ENCODE measurements at regions not wholly inside any gene's neighbourhood (a gene's known extent, or its start where the extent isn't known, plus 50 kb on each side); places are given as distances from the start of the nearest gene placed in this dataset.

DNA sequence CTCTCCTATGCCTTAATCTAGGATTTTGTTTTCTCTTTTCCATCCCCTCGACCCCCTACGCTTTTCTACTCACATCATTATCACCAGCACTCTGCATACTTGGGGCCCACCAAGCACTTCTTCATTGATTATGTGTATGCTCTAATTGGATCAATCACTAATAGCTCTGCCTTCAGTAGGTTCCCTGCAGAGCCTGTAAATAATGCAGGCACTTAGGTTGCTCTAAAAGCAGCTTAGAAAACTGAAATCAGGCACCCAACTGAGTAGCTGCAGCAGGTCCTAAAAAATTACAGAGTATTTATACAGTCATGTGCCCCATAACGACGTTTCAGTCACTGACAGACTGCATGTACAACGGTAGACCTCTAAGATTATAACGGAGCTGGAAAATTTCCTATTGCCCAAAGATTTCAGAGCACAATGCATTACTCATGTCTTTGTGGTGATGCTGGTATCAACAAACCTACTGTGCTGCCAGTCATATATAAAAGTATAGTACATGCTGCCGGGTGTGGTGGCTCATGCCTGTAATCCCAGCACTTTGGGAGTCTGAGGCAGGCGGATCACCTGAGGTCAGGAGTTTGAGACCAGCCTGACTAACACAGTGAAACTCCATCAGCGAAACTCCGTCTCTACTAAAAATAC is 280.4 kb downstream of the HS3ST3B1 start:
- Histone ChIP-seq H4K20me1 (ENCODE audit: insufficient read depth, low read length) (no peaks in the 10 kb centered on the region), H3K79me2 (ENCODE audit: insufficient read depth, low read length) (no peaks in the 10 kb centered on the region), H3K9ac (ENCODE audit: low read length) (no peak overlapping the region), H3K27me3 (ENCODE audit: insufficient read depth, low read length) (no peaks in the 10 kb centered on the region), H3K27ac (ENCODE audit: low read depth, low read length, poor library complexity, severe bottlenecking) (no peak overlapping the region), H3K9me3 (ENCODE audit: low read length) (no peaks in the 10 kb centered on the region), H3K36me3 (ENCODE audit: insufficient read depth, low read length) (no peaks in the 10 kb centered on the region), H3K4me1 (ENCODE audit: insufficient read depth, low read length, severe bottlenecking) (no peaks in the 10 kb centered on the region), H3K4me2 (ENCODE audit: low read length) (no peak overlapping the region), H2AFZ (ENCODE audit: low read length) (no peak overlapping the region), H3F3A (ENCODE audit: insufficient read depth, low read length) (no peaks in the 10 kb centered on the region), H3K4me3 (ENCODE audit: low read depth, low read length, poor library complexity, severe bottlenecking) (no peak overlapping the region), H3K9me2 (ENCODE audit: low read depth, low read length) (no peaks in the 10 kb centered on the region)
- no peak for TF ChIP-seq EZH2 (IDR thresholded peaks at IDR 0.05; ENCODE audit: borderline replicate concordance, low read length)
- TF ChIP-seq, protein P1, sequence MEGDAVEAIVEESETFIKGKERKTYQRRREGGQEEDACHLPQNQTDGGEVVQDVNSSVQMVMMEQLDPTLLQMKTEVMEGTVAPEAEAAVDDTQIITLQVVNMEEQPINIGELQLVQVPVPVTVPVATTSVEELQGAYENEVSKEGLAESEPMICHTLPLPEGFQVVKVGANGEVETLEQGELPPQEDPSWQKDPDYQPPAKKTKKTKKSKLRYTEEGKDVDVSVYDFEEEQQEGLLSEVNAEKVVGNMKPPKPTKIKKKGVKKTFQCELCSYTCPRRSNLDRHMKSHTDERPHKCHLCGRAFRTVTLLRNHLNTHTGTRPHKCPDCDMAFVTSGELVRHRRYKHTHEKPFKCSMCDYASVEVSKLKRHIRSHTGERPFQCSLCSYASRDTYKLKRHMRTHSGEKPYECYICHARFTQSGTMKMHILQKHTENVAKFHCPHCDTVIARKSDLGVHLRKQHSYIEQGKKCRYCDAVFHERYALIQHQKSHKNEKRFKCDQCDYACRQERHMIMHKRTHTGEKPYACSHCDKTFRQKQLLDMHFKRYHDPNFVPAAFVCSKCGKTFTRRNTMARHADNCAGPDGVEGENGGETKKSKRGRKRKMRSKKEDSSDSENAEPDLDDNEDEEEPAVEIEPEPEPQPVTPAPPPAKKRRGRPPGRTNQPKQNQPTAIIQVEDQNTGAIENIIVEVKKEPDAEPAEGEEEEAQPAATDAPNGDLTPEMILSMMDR (IDR thresholded peaks at IDR 0.05; ENCODE audit: low read length), result no peak

- H3K9me2 ChIP-seq (ENCODE audit: low read depth, low read length), result no peaks in the 10 kb centered on the region
- H3K79me2 ChIP-seq (ENCODE audit: insufficient read depth, low read length), result no peaks in the 10 kb centered on the region
- H3K4me3 ChIP-seq (ENCODE audit: low read depth, low read length, poor library complexity, severe bottlenecking), result no peak overlapping the region
- no peaks in the 10 kb centered on the region for H3F3A ChIP-seq (ENCODE audit: insufficient read depth, low read length)
- no peaks in the 10 kb centered on the region for H3K36me3 ChIP-seq (ENCODE audit: insufficient read depth, low read length)
- no peak overlapping the region for H2AFZ ChIP-seq (ENCODE audit: low read length)
- no peaks in the 10 kb centered on the region for H4K20me1 ChIP-seq (ENCODE audit: insufficient read depth, low read length)
- no peaks in the 10 kb centered on the region for H3K4me1 ChIP-seq (ENCODE audit: insufficient read depth, low read length, severe bottlenecking)
- no peak overlapping the region for H3K4me2 ChIP-seq (ENCODE audit: low read length)
- H3K9me3 ChIP-seq (ENCODE audit: low read length), result no peaks in the 10 kb centered on the region
- no peak for TF ChIP-seq EZH2 (IDR thresholded peaks at IDR 0.05; ENCODE audit: borderline replicate concordance, low read length)
- TF ChIP-seq, protein P1 (IDR thresholded peaks at IDR 0.05; ENCODE audit: low read length), result no peak
- no peaks in the 10 kb centered on the region for H3K27me3 ChIP-seq (ENCODE audit: insufficient read depth, low read length)
- no peak overlapping the region for H3K27ac ChIP-seq (ENCODE audit: low read depth, low read length, poor library complexity, severe bottlenecking)
- H3K9ac ChIP-seq (ENCODE audit: low read length), result no peak overlapping the region
These were observed 279.6 kb downstream of the HS3ST3B1 start for GRCh38 chr17:14580499-14580898.

- Histone ChIP-seq H3K9ac (ENCODE audit: low read length) (no peak overlapping the region), H3K4me2 (ENCODE audit: low read length) (no peak overlapping the region)
These were observed 278.8 kb downstream of the HS3ST3B1 start for GRCh38 chr17:14579716-14580115.

More at GRCh38 chr17:14579716-14580115, 278.8 kb downstream of the HS3ST3B1 start:
- Histone ChIP-seq H3K9me3 (ENCODE audit: low read length) (no peaks in the 10 kb centered on the region), H3K9me2 (ENCODE audit: low read depth, low read length) (no peaks in the 10 kb centered on the region), H3K79me2 (ENCODE audit: insufficient read depth, low read length) (no peaks in the 10 kb centered on the region), H3K36me3 (ENCODE audit: insufficient read depth, low read length) (no peaks in the 10 kb centered on the region), H3K27ac (ENCODE audit: low read depth, low read length, poor library complexity, severe bottlenecking) (no peak overlapping the region), H3K27me3 (ENCODE audit: insufficient read depth, low read length) (no peaks in the 10 kb centered on the region), H4K20me1 (ENCODE audit: insufficient read depth, low read length) (no peaks in the 10 kb centered on the region), H3K4me3 (ENCODE audit: low read depth, low read length, poor library complexity, severe bottlenecking) (no peak overlapping the region), H2AFZ (ENCODE audit: low read length) (no peak overlapping the region), H3K4me1 (ENCODE audit: insufficient read depth, low read length, severe bottlenecking) (no peaks in the 10 kb centered on the region), H3F3A (ENCODE audit: insufficient read depth, low read length) (no peaks in the 10 kb centered on the region)
- no peak for TF ChIP-seq EZH2 (IDR thresholded peaks at IDR 0.05; ENCODE audit: borderline replicate concordance, low read length)
- TF ChIP-seq, protein P1 (IDR thresholded peaks at IDR 0.05; ENCODE audit: low read length), result no peak
